MCF 10A (cell line): ENCODE measurements at regions not wholly inside any gene's neighbourhood (a gene's known extent, or its start where the extent isn't known, plus 50 kb on each side); places are given as distances from the start of the nearest gene placed in this dataset.

Experiments
- BruUV-seq: library from RNA; stranded (reverse); fragments of 400-500 nt; replicated peaks from 2 replicates; lab custom pipeline; 2021; lab: Mats Ljungman, UMichigan
- CTCF ChIA-PET: fragments of 300-600 bp; sonication (Branson Sonifier 250); formaldehyde crosslinking; extraction: SDS; loops from one replicate; lab custom pipeline; 2021; ENCODE audit warnings: antibody characterized with exemption, inconsistent platforms; lab: Yijun Ruan, JAX
- POLR2A ChIA-PET: fragments of 300-600, 350-650 bp; sonication (Branson Sonifier 250); formaldehyde crosslinking; extraction: SDS; loops from one replicate; lab custom pipeline; 2020; ENCODE audit warnings: antibody characterized with exemption, inconsistent platforms; lab: Yijun Ruan, JAX
- DNase-seq: peaks from one replicate; pipeline ENCODE4 v3.0.0-alpha.2; 2018; ENCODE audit not compliant: unreplicated experiment
- H3K27ac Mint-ChIP-seq: one replicate; pipeline ENCODE4 v1.8.0; 2022; ENCODE audit warnings: mild to moderate bottlenecking, low read depth, mixed read lengths; ENCODE audit not compliant: unreplicated experiment
- H3K27me3 Mint-ChIP-seq: one replicate; pipeline ENCODE4 v1.8.0; 2022; ENCODE audit warnings: mixed read lengths; ENCODE audit not compliant: insufficient read depth, unreplicated experiment
- H3K36me3 Mint-ChIP-seq: one replicate; pipeline ENCODE4 v1.8.0; 2022; ENCODE audit warnings: mild to moderate bottlenecking, moderate library complexity, mixed read lengths; ENCODE audit not compliant: insufficient read depth, unreplicated experiment
- H3K4me1 Mint-ChIP-seq: one replicate; pipeline ENCODE4 v1.8.0; 2022; ENCODE audit warnings: mixed read lengths; ENCODE audit not compliant: insufficient read depth, unreplicated experiment
- H3K4me3 Mint-ChIP-seq: one replicate; pipeline ENCODE4 v1.8.0; 2022; ENCODE audit warnings: mild to moderate bottlenecking, moderate library complexity, mixed read lengths; ENCODE audit not compliant: unreplicated experiment
- H3K9me3 Mint-ChIP-seq: one replicate; pipeline ENCODE4 v1.8.0; 2022; ENCODE audit warnings: mixed read lengths; ENCODE audit not compliant: unreplicated experiment
- CTCF ChIP-seq: fragments of 200-600 bp; IDR thresholded peaks from one replicate; pipeline ENCODE4 v1.8.0; 2022; ENCODE audit warnings: antibody characterized with exemption, mild to moderate bottlenecking; ENCODE audit not compliant: unreplicated experiment
- intact Hi-C: fragments of 100-400 bp; cut with micrococcal nuclease; formaldehyde crosslinking; loops from 2 replicates; pipeline ENCODE4 v1.14.1; 2022

GRCh38 chr2:118470297-118470696 is 377.2 kb downstream of the EN1 start:
- no peaks in the 10 kb centered on the region for H3K9me3 Mint-ChIP-seq
- no peaks in the 10 kb centered on the region for H3K36me3 Mint-ChIP-seq
- ChIA-PET POLR2A (no interaction called here), CTCF (no interaction called here)
- intact Hi-C loops: no loop called here
- no TSS peak for BruUV-seq
- peak; percentile 2 for DNase-seq
- no peak overlapping the region for H3K4me3 Mint-ChIP-seq
- H3K4me1 Mint-ChIP-seq: no peaks in the 10 kb centered on the region
- no peak overlapping the region for H3K27ac Mint-ChIP-seq
- TF ChIP-seq CTCF: no peak
- H3K27me3 Mint-ChIP-seq: no peaks in the 10 kb centered on the region

GRCh38 chr2:118469103-118469502 is 378.3 kb downstream of the EN1 start:
- no peak for DNase-seq
- intact Hi-C loops: no loop called here
- Mint-ChIP-seq H3K4me1 (no peaks in the 10 kb centered on the region), H3K4me3 (no peak overlapping the region), H3K27me3 (no peaks in the 10 kb centered on the region), H3K36me3 (no peaks in the 10 kb centered on the region), H3K9me3 (no peaks in the 10 kb centered on the region), H3K27ac (no peak overlapping the region)
- ChIA-PET POLR2A (no interaction called here), CTCF (interaction anchor here (0.7 kb wide), 1 partner anchor 315 kb away, joined by 3 read pairs; no protein-coding TSS in a partner anchor)
- TF ChIP-seq CTCF: no peak
- BruUV-seq: no TSS peak

GRCh38 chr2:118464546-118465265 is 376.4 kb downstream of the INSIG2 start:
- CTCF ChIA-PET: interaction anchor here (0.6 kb wide), 1 partner anchor 370 kb away, joined by 3 read pairs; no protein-coding TSS in a partner anchor
- Mint-ChIP-seq H3K4me1 (no peaks in the 10 kb centered on the region), H3K36me3 (no peaks in the 10 kb centered on the region), H3K27ac (no peak overlapping the region), H3K27me3 (no peaks in the 10 kb centered on the region), H3K9me3 (no peaks in the 10 kb centered on the region), H3K4me3 (no peak overlapping the region)
- no TSS peak for BruUV-seq
- intact Hi-C loops: no loop called here
- no peak for TF ChIP-seq CTCF
- POLR2A ChIA-PET: no interaction called here
- no peak for DNase-seq

GRCh38 chr2:118464046-118464445 is 375.8 kb downstream of the INSIG2 start:
- no peak for DNase-seq
- no peaks in the 10 kb centered on the region for H3K4me1 Mint-ChIP-seq
- H3K9me3 Mint-ChIP-seq: no peaks in the 10 kb centered on the region
- H3K27ac Mint-ChIP-seq: no peak overlapping the region
- no peak for TF ChIP-seq CTCF
- H3K4me3 Mint-ChIP-seq: no peak overlapping the region
- BruUV-seq: no TSS peak
- POLR2A ChIA-PET: no interaction called here
- no peaks in the 10 kb centered on the region for H3K36me3 Mint-ChIP-seq
- CTCF ChIA-PET: interaction anchor here (0.6 kb wide), 1 partner anchor 371 kb away, joined by 3 read pairs; no protein-coding TSS in a partner anchor
- H3K27me3 Mint-ChIP-seq: no peaks in the 10 kb centered on the region
- intact Hi-C loops: no loop called here
